Neuronal stem cell (in vitro differentiated cells): ENCODE measurements at regions not wholly inside any gene's neighbourhood (a gene's known extent, or its start where the extent isn't known, plus 50 kb on each side); places are given as distances from the start of the nearest gene placed in this dataset.
"Not testable (repeated sequence)": the region's sequence is repeated elsewhere in the genome, so short reads cannot be mapped to it uniquely, and the experiment has no call there.

Experiments used
- DNase-seq: peaks from one replicate; pipeline ENCODE4 v3.0.0-alpha.2; 2013; ENCODE audit warnings: low spot score
- H2AFZ ChIP-seq: one replicate; pipeline ENCODE4 v1.6.1; 2013; ENCODE audit warnings: mild to moderate bottlenecking, low read length, inconsistent platforms
- H2AK5ac ChIP-seq: 2 replicates; pipeline ENCODE4 v1.6.1; 2013; ENCODE audit warnings: low read depth, mild to moderate bottlenecking, inconsistent platforms, low read length, moderate library complexity, mixed read lengths
- H2BK120ac ChIP-seq: 2 replicates; pipeline ENCODE4 v1.6.1; 2013; ENCODE audit warnings: low read depth, mild to moderate bottlenecking, inconsistent platforms, low read length, moderate library complexity, mixed read lengths
- H2BK12ac ChIP-seq: one replicate; pipeline ENCODE4 v1.6.1; 2013; ENCODE audit warnings: low read length, inconsistent platforms
- H2BK15ac ChIP-seq: 2 replicates; pipeline ENCODE4 v1.6.1; 2013; ENCODE audit warnings: mild to moderate bottlenecking, low read length, inconsistent platforms, mixed read lengths
- H2BK5ac ChIP-seq: one replicate; pipeline ENCODE4 v1.6.1; 2013; ENCODE audit warnings: inconsistent platforms, mild to moderate bottlenecking, low read length, moderate library complexity
- H3K14ac ChIP-seq: one replicate; pipeline ENCODE4 v1.6.1; 2013; ENCODE audit warnings: low read length, inconsistent platforms
- H3K18ac ChIP-seq: 2 replicates; pipeline ENCODE4 v1.6.1; 2013; ENCODE audit warnings: low read length, inconsistent platforms
- H3K23ac ChIP-seq: 2 replicates; pipeline ENCODE4 v1.6.1; 2013; ENCODE audit warnings: low read depth, mild to moderate bottlenecking, mixed read lengths, low read length, inconsistent platforms; ENCODE audit not compliant: poor library complexity
- H3K27ac ChIP-seq: replicated peaks from 3 replicates; pipeline ENCODE4 v1.5.1; 2013; ENCODE audit warnings: low read length, inconsistent platforms
- H3K27me3 ChIP-seq, 3 experiments: 2 replicates each; pipeline ENCODE4 v1.6.1; 2013; ENCODE audit warnings: low read length in 3 of 3, mild to moderate bottlenecking in 2 of 3, inconsistent platforms in 1 of 3, low read depth in 1 of 3, mixed read lengths in 1 of 3, moderate library complexity in 1 of 3; ENCODE audit not compliant: control insufficient read depth in 3 of 3, insufficient read depth in 3 of 3
- H3K36me3 ChIP-seq, 2 donors: replicated peaks in 1 of 2; 2 replicates each; pipeline ENCODE4 v1.6.1; 2013; ENCODE audit warnings: low read length in 2 of 2; ENCODE audit not compliant: control insufficient read depth in 2 of 2, insufficient read depth in 2 of 2
- H3K4ac ChIP-seq: 2 replicates; pipeline ENCODE4 v1.6.1; 2013; ENCODE audit warnings: inconsistent platforms, mild to moderate bottlenecking, low read length, moderate library complexity
- H3K4me1 ChIP-seq, 2 donors: 1 replicate in 1 of 2; 2 replicates in 1 of 2; pipeline ENCODE4 v1.6.1; 2013; ENCODE audit warnings: low read length in 2 of 2, low read depth in 1 of 2; ENCODE audit not compliant: control insufficient read depth in 2 of 2, insufficient read depth in 1 of 2
- H3K4me2 ChIP-seq: one replicate; pipeline ENCODE4 v1.6.1; 2013; ENCODE audit warnings: mild to moderate bottlenecking, low read length, inconsistent platforms; ENCODE audit not compliant: insufficient read depth, poor library complexity, severe bottlenecking
- H3K4me3 ChIP-seq, 2 donors: 2 replicates each; pipeline ENCODE4 v1.5.1; 2013; ENCODE audit warnings: low read length in 2 of 2, mild to moderate bottlenecking in 2 of 2, inconsistent platforms in 1 of 2, moderate library complexity in 1 of 2
- H3K79me1 ChIP-seq: one replicate; pipeline ENCODE4 v1.6.1; 2013; ENCODE audit warnings: low read depth, mild to moderate bottlenecking, inconsistent platforms, low read length, moderate library complexity
- H3K9ac ChIP-seq: one replicate; pipeline ENCODE4 v1.6.1; 2013; ENCODE audit warnings: mild to moderate bottlenecking, low read depth, low read length, inconsistent platforms; ENCODE audit not compliant: poor library complexity
- H3K9me3 ChIP-seq, 2 donors: replicated peaks in 1 of 2; 2 replicates each; pipeline versions ENCODE3 to v1.6.1; 2013; ENCODE audit warnings: low read length in 2 of 2, mild to moderate bottlenecking in 2 of 2, inconsistent platforms in 1 of 2, low read depth in 1 of 2, mixed read lengths in 1 of 2, moderate library complexity in 1 of 2; ENCODE audit not compliant: control insufficient read depth in 2 of 2, insufficient read depth in 1 of 2
- H4K8ac ChIP-seq: one replicate; pipeline ENCODE4 v1.6.1; 2013; ENCODE audit warnings: low read depth, mild to moderate bottlenecking, inconsistent platforms, low read length, moderate library complexity
- H4K91ac ChIP-seq: one replicate; pipeline ENCODE4 v1.6.1; 2013; ENCODE audit warnings: low read length, low read depth, mild to moderate bottlenecking, inconsistent platforms; ENCODE audit not compliant: poor library complexity
- WGBS, 2 donors: extraction: QIAGEN DNeasy Blood & Tissue Kit; methylation state at CpG; one replicate each; pipeline ENCODE4 v1.1.7; 2013; ENCODE audit warnings: missing lambda C conversion rate in 2 of 2, mixed read lengths in 1 of 2; ENCODE audit not compliant: insufficient read length in 2 of 2, insufficient replicate concordance in 1 of 2; ENCODE audit errors: extremely low coverage in 2 of 2; 5-methylcytosine and 5-hydroxymethylcytosine counted together

- DNase-seq, H3K36me3 ChIP-seq, H3K4me2 ChIP-seq, H3K14ac ChIP-seq, H2AK5ac ChIP-seq, H2BK12ac ChIP-seq, H3K4me3 ChIP-seq, H2AFZ ChIP-seq, H3K18ac ChIP-seq, H3K4me1 ChIP-seq, H3K27me3 ChIP-seq, H2BK15ac ChIP-seq, H2BK120ac ChIP-seq, H3K4ac ChIP-seq, H3K27ac ChIP-seq, H3K23ac ChIP-seq, H4K91ac ChIP-seq, H2BK5ac ChIP-seq, H3K9ac ChIP-seq, H3K9me3 ChIP-seq, H4K8ac ChIP-seq, H3K79me1 ChIP-seq: not testable (repeated sequence)
- whole genome bisulfite sequencing, 2 donors: no CpG with 5 or more reads among the region's 1 CpG
Measured at GRCh38 chr21:9969399-9969798, 552.0 kb upstream of the TPTE start.

GRCh38 chr21:9972018-9972417 lies 549.4 kb upstream of the TPTE start:
- not testable (repeated sequence) for H4K91ac ChIP-seq, H3K18ac ChIP-seq, H3K27ac ChIP-seq, H3K4me3 ChIP-seq, H3K79me1 ChIP-seq, DNase-seq, H3K27me3 ChIP-seq, H3K14ac ChIP-seq, H3K9ac ChIP-seq, H3K23ac ChIP-seq, H2BK12ac ChIP-seq, H3K4ac ChIP-seq, H2BK15ac ChIP-seq, H2AK5ac ChIP-seq, H2BK120ac ChIP-seq, H3K4me1 ChIP-seq, H3K36me3 ChIP-seq, H4K8ac ChIP-seq, H3K9me3 ChIP-seq, H2AFZ ChIP-seq, H3K4me2 ChIP-seq, H2BK5ac ChIP-seq
- no CpG with 5 or more reads among the region's 1 CpG for WGBS, 2 donors

- not testable (repeated sequence) for H4K91ac ChIP-seq, H2BK120ac ChIP-seq, H3K79me1 ChIP-seq, H4K8ac ChIP-seq, H2AFZ ChIP-seq, H3K23ac ChIP-seq, H3K9ac ChIP-seq, H3K4me2 ChIP-seq, H3K4ac ChIP-seq, H3K4me3 ChIP-seq, H3K18ac ChIP-seq, H2BK12ac ChIP-seq, DNase-seq, H3K9me3 ChIP-seq, H3K27me3 ChIP-seq, H2AK5ac ChIP-seq, H3K4me1 ChIP-seq, H2BK15ac ChIP-seq, H2BK5ac ChIP-seq, H3K27ac ChIP-seq, H3K36me3 ChIP-seq, H3K14ac ChIP-seq
- WGBS, 2 donors: no CpG with 5 or more reads among the region's 4 CpGs
Measured at GRCh38 chr21:9978371-9978770, 543.0 kb upstream of the TPTE start.

GRCh38 chr21:9997507-9997906 lies 523.9 kb upstream of the TPTE start:
- H3K4me1 ChIP-seq, H2BK12ac ChIP-seq, H3K4ac ChIP-seq, DNase-seq, H3K4me2 ChIP-seq, H4K8ac ChIP-seq, H3K9me3 ChIP-seq, H3K9ac ChIP-seq, H2BK120ac ChIP-seq, H3K14ac ChIP-seq, H3K4me3 ChIP-seq, H3K27me3 ChIP-seq, H3K79me1 ChIP-seq, H2AK5ac ChIP-seq, H2BK15ac ChIP-seq, H2BK5ac ChIP-seq, H3K27ac ChIP-seq, H4K91ac ChIP-seq, H3K18ac ChIP-seq, H3K23ac ChIP-seq, H2AFZ ChIP-seq, H3K36me3 ChIP-seq: not testable (repeated sequence)
- WGBS, 2 donors: no CpG with 5 or more reads among the region's 2 CpGs
